RPMI8226 (cell line): ENCODE measurements at regions not wholly inside any gene's neighbourhood (a gene's known extent, or its start where the extent isn't known, plus 50 kb on each side); places are given as distances from the start of the nearest gene placed in this dataset.

Experiments used
- DNase-seq: peaks from one replicate; pipeline ENCODE4 v3.0.0-alpha.2; 2015

DNA sequence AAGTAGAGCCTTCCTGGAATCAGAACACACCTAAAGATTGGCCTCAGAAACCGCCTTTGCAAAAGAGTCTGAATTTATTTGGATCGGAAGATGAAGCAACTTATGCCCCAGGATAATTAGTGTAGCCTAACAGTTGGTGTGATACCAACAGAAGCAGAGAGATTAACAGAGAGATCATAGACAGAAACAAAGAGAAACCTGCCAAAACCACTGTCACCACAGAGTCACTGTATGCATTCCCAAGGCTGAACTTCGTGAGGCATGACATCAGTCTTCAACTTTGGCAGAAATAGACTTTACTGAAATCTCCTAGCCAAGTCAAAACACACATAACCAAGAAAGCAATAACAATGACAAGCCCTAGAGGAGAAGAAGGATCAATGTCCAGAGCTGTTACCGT is 361.8 kb downstream of the ELAVL2 start:
- DNase-seq = no peak

DNA sequence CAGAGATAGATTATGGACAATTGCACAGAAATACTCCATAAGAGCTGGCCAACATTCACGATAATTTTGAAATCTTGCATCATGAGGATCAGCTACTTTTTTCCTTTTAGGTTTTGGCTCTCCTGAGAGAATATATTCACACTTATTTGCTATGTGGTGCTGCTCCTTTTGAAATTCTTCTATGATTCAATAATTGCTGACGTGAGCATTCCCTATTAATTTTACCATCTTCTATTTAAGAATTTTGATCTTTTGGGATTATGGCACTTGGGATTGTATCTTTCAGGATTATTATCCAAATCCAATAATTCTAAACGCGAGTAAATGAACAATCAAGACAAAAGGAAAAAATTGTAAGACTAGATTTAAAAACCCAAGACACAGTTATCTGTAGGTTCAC is 358.8 kb downstream of the ELAVL2 start:
- DNase-seq = no peak

GRCh38 chr9:23477908-23478307 is 348.1 kb downstream of the ELAVL2 start:
- no peak for DNase-seq

DNA sequence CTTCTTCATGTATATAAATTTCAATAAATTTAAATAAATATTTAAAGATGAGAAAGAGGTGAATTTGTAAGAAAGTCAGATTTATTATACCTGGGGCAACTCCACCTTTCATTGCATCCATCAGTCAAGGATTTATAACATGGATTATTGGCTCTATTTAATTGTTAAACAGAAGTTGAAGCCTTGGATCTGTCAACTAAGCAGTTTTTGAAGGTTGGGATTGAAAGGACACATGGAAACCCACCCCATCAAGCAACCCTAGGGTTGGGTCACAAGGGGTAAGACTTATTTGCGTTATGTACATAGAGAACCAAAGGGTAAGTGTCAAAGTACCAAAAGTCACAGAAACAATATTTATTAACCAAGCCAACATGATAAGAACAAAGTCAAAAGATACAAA is 342.5 kb downstream of the ELAVL2 start:
- no peak for DNase-seq

- DNase-seq = peak; percentile 50
These were observed 333.7 kb downstream of the ELAVL2 start for GRCh38 chr9:23492126-23493002.

GRCh38 chr9:23493219-23493618 is 332.8 kb downstream of the ELAVL2 start:
- no peak for DNase-seq

DNA sequence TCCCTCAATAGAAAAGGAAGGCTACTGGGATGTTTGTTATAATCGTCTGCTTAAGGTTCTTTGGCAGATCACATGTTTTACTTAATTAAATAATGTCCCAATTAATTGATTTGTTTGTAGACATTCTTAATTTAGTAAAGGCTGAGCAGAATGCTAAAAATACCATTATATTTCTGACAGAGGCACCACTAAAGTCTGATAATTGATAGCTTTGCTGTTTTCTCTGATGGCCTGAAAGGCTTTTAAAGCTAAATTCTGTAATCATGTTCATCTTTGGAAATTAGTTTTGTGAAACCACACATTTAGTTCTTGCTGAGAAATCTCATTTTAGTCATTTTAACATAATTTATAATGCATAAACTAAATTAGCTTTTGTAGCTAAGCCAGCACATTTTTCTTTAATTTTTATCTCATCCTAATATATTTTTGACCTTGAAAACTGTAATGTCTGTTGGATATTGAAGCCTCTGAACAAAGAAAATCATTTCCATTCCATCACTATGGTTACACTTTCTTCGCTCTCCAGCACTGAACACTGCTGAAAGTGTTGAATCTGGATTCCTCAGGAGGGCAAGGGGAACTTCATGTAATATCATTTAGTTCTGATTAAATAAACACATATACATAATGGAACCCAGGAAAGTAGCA is 329.4 kb downstream of the ELAVL2 start:
- DNase-seq = no peak

DNA sequence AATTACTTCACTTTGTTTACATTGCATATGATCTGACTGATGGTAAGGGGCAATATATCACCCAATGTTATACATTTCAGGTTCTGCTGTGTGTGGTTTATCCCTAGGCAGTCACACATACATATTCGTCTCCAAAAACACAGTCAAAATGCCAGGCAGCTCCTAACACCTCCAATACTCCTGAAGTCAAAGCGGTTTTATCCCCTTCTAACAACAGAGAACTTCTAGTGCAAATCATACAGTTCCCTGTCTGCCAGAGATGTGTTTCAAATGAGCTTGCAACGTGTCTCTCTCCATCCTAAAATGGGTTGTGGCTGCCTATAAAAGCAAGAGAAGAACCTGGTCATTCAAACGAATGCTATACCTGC is 328.9 kb downstream of the ELAVL2 start:
- no peak for DNase-seq

GRCh38 chr9:23502004-23502403 is 324.0 kb downstream of the ELAVL2 start:
- DNase-seq = no peak

GRCh38 chr9:23522952-23523351 is 303.1 kb downstream of the ELAVL2 start:
- no peak for DNase-seq

- no peak for DNase-seq
These were observed 301.4 kb downstream of the ELAVL2 start for GRCh38 chr9:23524607-23525155.

GRCh38 chr9:23526806-23527205 is 299.2 kb downstream of the ELAVL2 start:
- no peak for DNase-seq

GRCh38 chr9:23532282-23532681 is 293.8 kb downstream of the ELAVL2 start:
- no peak for DNase-seq

DNA sequence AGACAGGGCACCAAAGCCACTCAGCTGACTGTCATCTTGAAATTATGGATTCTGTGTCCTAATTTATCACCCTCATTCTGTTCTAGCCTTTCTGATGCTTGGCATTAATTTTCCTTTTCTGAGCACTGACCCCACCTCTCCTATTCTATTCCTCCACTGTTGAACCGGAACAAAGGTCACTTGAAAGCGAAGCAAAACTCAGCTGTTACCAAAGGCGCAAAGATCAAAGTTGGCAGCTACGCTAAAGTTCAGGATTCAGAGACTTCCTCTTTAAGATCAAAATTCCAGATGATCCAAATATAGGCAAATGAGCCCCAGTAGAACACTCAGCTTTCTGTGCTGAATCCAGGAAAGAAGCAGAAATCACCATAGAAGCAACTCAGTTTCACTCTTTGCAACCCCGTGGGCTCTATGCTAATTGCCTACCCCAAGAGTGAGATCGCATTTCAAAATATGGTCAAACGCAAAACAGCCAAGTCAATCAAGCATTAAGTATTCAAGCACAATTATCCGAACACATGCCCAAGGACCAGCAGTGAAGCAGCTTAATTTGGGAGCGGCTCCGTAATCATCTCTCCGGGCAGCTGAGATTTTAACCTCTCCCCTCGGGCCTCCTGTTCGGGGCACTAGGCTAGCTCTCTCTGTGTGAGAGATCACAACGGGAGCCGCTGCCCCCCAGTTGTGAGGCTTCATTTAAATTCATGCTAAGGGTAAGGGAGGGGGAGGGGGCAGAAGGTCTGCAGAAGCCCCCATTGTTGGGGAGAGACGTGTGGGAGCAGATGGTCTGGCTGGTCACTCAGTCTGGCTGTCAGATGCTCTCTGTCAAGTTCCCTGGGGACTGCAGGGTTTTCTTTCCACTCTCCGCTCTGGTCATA is 288.6 kb downstream of the ELAVL2 start:
- DNase-seq = no peak

DNA sequence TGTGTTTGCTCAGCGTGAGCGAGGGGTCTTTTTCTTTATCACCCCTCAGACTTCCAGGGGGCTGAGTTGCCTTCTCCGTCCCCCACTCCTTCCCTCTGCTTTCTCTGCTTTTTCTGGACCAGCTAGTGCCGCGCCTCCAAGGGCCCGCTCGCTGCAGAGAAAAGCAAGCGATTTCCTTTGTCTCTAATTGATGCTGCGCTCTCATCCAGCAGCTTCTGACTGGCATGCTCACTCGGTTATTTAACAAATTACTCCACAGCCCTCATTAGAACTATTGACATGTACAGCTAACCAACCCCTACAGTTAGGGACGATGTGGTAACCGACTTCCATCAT is 288.0 kb downstream of the ELAVL2 start:
- DNase-seq = no peak

DNA sequence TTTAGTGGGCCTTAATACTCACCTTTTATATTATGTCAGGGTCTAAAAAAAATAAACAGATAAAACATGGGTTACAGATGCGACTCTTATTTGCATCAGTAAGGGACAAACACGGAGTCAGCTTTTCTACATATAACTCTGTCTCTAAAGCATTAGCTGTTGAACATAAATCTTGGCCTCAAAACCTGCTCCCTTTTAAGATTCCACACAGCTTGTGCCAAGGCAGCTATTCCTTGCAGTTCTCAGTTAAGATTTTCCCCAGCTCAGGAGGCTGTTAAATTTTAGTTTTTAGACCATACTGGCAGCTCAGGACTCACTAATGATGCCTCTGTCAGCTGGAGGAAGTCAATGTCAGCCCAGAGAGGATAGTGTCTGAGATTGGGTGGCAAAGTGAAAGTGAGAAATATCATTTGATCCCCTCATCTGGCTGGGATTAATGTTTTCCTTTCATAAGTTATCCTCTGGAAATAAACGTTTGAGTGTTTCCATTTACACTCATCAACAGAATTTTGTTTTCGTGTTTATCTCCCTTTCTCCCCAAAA is 287.5 kb downstream of the ELAVL2 start:
- no peak for DNase-seq

- no peak for DNase-seq
These were observed 286.7 kb downstream of the ELAVL2 start for GRCh38 chr9:23539311-23539710.

GRCh38 chr9:23541976-23542375 is 284.1 kb downstream of the ELAVL2 start:
- DNase-seq = no peak

DNA sequence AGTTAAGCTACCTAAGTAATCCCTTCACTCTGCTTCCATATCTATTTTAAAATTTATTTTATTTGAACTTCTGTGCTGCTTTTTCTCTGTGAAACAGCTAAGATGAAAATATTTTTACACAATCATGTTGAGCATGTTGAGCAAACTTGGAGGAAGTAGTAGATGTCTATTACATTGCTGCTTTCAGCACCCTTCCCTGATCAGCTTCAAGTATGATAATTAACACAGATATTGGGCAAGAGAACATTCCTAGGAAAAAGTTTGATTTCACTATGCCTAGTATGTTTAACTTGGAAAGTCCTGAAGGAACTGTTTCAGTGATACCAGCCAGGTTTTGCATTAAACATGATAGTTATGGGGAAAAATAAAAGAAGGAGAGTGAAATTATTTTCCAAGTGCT is 283.6 kb downstream of the ELAVL2 start:
- no peak for DNase-seq

GRCh38 chr9:23542927-23543326 is 283.1 kb downstream of the ELAVL2 start:
- DNase-seq = no peak

GRCh38 chr9:23543419-23543818 is 282.6 kb downstream of the ELAVL2 start:
- DNase-seq = no peak

GRCh38 chr9:23545728-23546127 is 280.3 kb downstream of the ELAVL2 start:
- no peak for DNase-seq

- no peak for DNase-seq
These were observed 274.7 kb downstream of the ELAVL2 start for GRCh38 chr9:23551311-23551721.
